IMR-90 (cell line): ENCODE measurements at regions not wholly inside any gene's neighbourhood (a gene's known extent, or its start where the extent isn't known, plus 50 kb on each side); places are given as distances from the start of the nearest gene placed in this dataset.

Experiments used
- BHLHE40 ChIP-seq: fragments of 150-350 bp; IDR thresholded peaks from 2 replicates; pipeline ENCODE4 v1.6.1; 2016; ENCODE audit warnings: mild to moderate bottlenecking, low read depth, low read length
- CEBPB ChIP-seq: IDR thresholded peaks from 2 replicates; pipeline ENCODE4 v1.6.1; 2012; ENCODE audit warnings: low read depth, low read length, improper control_type of control experiment
- CHD1 ChIP-seq: IDR thresholded peaks from 2 replicates; pipeline ENCODE4 v1.6.1; 2012; ENCODE audit warnings: low read depth, low read length, improper control_type of control experiment
- CTCF ChIP-seq: conservative IDR thresholded peaks from 2 replicates; pipeline ENCODE4 v1.5.1; 2012; ENCODE audit warnings: mild to moderate bottlenecking, low read depth, low read length, improper control_type of control experiment
- ELK1 ChIP-seq: fragments of 150-350 bp; IDR thresholded peaks from 2 replicates; pipeline ENCODE4 v1.6.1; 2016; ENCODE audit warnings: low read depth, mild to moderate bottlenecking, low read length, moderate library complexity, borderline replicate concordance
- MAFK ChIP-seq: IDR thresholded peaks from 2 replicates; pipeline ENCODE4 v1.6.1; 2012; ENCODE audit warnings: low read depth, low read length, improper control_type of control experiment
- MAZ ChIP-seq: IDR thresholded peaks from 2 replicates; pipeline ENCODE4 v1.6.1; 2012; ENCODE audit warnings: low read depth, mild to moderate bottlenecking, low read length, improper control_type of control experiment, moderate library complexity, borderline replicate concordance
- MXI1 ChIP-seq: IDR thresholded peaks from 2 replicates; pipeline ENCODE4 v1.6.1; 2012; ENCODE audit warnings: low read depth, mild to moderate bottlenecking, low read length, moderate library complexity, borderline replicate concordance
- NFE2L2 ChIP-seq: fragments of 150-350 bp; IDR thresholded peaks from 2 replicates; pipeline ENCODE4 v1.6.1; 2016; ENCODE audit warnings: low read depth, mild to moderate bottlenecking, low read length
- POLR2A ChIP-seq: IDR thresholded peaks from 2 replicates; pipeline ENCODE4 v1.6.1; 2012; ENCODE audit warnings: mild to moderate bottlenecking, low read depth, low read length
- RAD21 ChIP-seq: IDR thresholded peaks from 2 replicates; pipeline ENCODE4 v1.6.1; 2012; ENCODE audit warnings: low read length, improper control_type of control experiment
- RFX5 ChIP-seq: IDR thresholded peaks from 2 replicates; pipeline ENCODE4 v1.8.0; 2012; ENCODE audit warnings: low read depth, mild to moderate bottlenecking, low read length, moderate library complexity
- SMC3 ChIP-seq: fragments of 150-350 bp; IDR thresholded peaks from 2 replicates; pipeline ENCODE4 v1.6.1; 2016; ENCODE audit warnings: low read depth, mild to moderate bottlenecking, antibody characterized with exemption, low read length, moderate library complexity

GRCh38 chr20:50303573-50304500, 113.2 kb downstream of the CEBPB start:
- no peak for TF ChIP-seq POLR2A
- TF ChIP-seq MAFK, result no peak
- no peak for TF ChIP-seq CHD1
- no peak for TF ChIP-seq CTCF
- no peak for TF ChIP-seq NFE2L2
- no peak for TF ChIP-seq SMC3
- TF ChIP-seq MAZ, result no peak
- TF ChIP-seq ELK1, result no peak
- TF ChIP-seq MXI1, result no peak
- TF ChIP-seq CEBPB, result no peak
- no peak for TF ChIP-seq RAD21
- no peak for TF ChIP-seq BHLHE40
- TF ChIP-seq RFX5, result no peak
